Cardiac muscle cell (in vitro differentiated cells and primary cell): ENCODE measurements at regions not wholly inside any gene's neighbourhood (a gene's known extent, or its start where the extent isn't known, plus 50 kb on each side); places are given as distances from the start of the nearest gene placed in this dataset.
"Not testable (repeated sequence)": the region's sequence is repeated elsewhere in the genome, so short reads cannot be mapped to it uniquely, and the experiment has no call there.

Source experiments
- DNase-seq, 2 donors: peaks; one replicate each; pipeline versions ENCODE4 v3.0.0 to v3.0.0-alpha.2; 2010 to 2017; ENCODE audit warnings: low read depth in 1 of 2, low spot score in 1 of 2
- H3K27ac ChIP-seq: fragments of 200-600 bp; sonication (generic); 2 replicates; pipeline ENCODE4 v1.5.1; 2016
- H3K27me3 ChIP-seq: fragments of 200-600 bp; sonication (generic); 2 replicates; pipeline ENCODE4 v1.6.0; 2016; ENCODE audit warnings: control low read depth
- H3K36me3 ChIP-seq: fragments of 200-600 bp; sonication (generic); 2 replicates; pipeline ENCODE4 v1.5.1; 2016; ENCODE audit warnings: control low read depth
- H3K4me1 ChIP-seq: fragments of 200-600 bp; sonication (generic); 2 replicates; pipeline ENCODE4 v1.8.1; 2017; ENCODE audit warnings: low read depth, mild to moderate bottlenecking, mixed run types
- H3K4me3 ChIP-seq: fragments of 200-600 bp; sonication (generic); 2 replicates; pipeline ENCODE4 v1.5.1; 2016; ENCODE audit warnings: mild to moderate bottlenecking
- H3K9me3 ChIP-seq: fragments of 200-600 bp; sonication (generic); 2 replicates; pipeline ENCODE4 v1.5.1; 2017; ENCODE audit warnings: low read depth, mild to moderate bottlenecking, control low read depth
- CTCF ChIP-seq: IDR thresholded peaks from 2 replicates; pipeline ENCODE4 v1.5.1; 2012; ENCODE audit warnings: low read depth, mild to moderate bottlenecking, low read length

GRCh38 chr10:100645091-100645490 is 100.3 kb upstream of the PAX2 start:
- Histone ChIP-seq H3K36me3 (no peaks in the 10 kb centered on the region), H3K4me1 (no peaks in the 10 kb centered on the region), H3K27me3 (peaks cover 14% of the 10 kb centered on the region), H3K27ac (no peak overlapping the region), H3K9me3 (no peaks in the 10 kb centered on the region), H3K4me3 (no peak overlapping the region)
- no peak for DNase-seq
- TF ChIP-seq CTCF, result no peak

GRCh38 chr10:100645613-100646392 is 99.6 kb upstream of the PAX2 start:
- H3K27me3 ChIP-seq, result peaks cover 14% of the 10 kb centered on the region
- no peak overlapping the region for H3K27ac ChIP-seq
- DNase-seq, result no peak
- TF ChIP-seq CTCF, result no peak
- no peaks in the 10 kb centered on the region for H3K9me3 ChIP-seq
- no peak overlapping the region for H3K4me3 ChIP-seq
- no peaks in the 10 kb centered on the region for H3K36me3 ChIP-seq
- no peaks in the 10 kb centered on the region for H3K4me1 ChIP-seq

DNA sequence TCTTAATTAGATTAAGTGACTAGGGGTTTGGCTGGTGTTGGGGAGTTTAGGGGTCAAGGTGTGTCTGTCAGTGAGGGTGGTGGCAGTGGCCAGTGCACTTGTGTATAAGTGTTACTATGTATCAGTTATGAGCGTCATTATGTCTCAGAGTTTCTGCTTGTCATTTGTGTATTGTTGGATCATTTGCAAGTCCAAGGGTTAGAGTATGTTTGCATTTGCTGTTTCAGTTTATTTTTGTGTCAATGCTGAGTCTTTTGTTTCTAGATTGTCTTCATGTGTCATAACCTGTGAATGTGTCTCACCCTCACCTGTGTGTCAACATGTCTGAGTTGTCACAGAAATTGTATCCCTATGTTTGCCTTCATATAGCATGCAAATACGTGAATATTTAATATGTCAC is 97.5 kb upstream of the PAX2 start:
- no peak overlapping the region for H3K4me3 ChIP-seq
- TF ChIP-seq CTCF, result no peak

DNA sequence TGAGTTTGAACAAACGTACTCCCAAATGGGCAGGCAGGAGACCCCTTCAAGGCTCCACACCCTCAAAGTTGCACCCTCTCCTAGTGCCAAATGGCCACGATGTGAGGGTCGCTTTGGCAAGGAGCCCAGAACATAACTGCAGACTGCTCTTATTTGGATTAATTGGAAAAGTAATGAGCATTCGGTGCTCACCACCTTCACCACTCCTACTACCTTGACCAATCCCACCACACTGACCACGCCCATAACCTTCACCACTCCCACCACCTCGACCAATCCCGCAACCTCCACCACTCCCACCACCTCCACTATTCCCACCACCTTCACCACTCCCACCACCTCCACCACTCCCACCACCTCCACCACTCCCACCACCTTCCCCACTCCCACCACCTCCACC is 94.7 kb upstream of the PAX2 start:
- Histone ChIP-seq H3K36me3 (no peaks in the 10 kb centered on the region), H3K4me3 (no peak overlapping the region), H3K27me3 (peaks cover 48% of the 10 kb centered on the region), H3K27ac (no peak overlapping the region), H3K9me3 (no peaks in the 10 kb centered on the region), H3K4me1 (no peaks in the 10 kb centered on the region)
- DNase-seq, result no peak
- no peak for TF ChIP-seq CTCF

More for the DNA sequence above, 97.5 kb upstream of the PAX2 start:
- Histone ChIP-seq H3K27ac (no peak overlapping the region), H3K4me1 (no peaks in the 10 kb centered on the region), H3K9me3 (no peaks in the 10 kb centered on the region), H3K27me3 (peaks cover 24% of the 10 kb centered on the region), H3K36me3 (no peaks in the 10 kb centered on the region)
- no peak for DNase-seq

DNA sequence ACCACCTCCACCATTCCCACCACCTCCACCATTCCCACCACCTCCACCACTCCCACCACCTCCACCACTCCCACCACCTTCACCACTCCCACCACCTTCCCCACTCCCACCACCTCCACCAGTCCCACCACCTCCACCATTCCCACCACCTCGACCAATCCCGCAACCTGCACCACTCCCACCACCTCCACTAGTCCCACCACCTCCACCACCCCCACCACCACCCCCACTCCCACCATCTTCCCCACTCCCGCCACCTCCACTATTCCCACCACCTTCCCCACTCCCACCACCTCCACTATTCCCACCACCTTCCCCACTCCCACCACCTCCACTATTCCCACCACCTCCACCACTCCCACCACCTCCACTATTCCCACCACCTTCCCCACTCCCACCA is 94.3 kb upstream of the PAX2 start:
- peaks cover 48% of the 10 kb centered on the region for H3K27me3 ChIP-seq
- H3K4me1 ChIP-seq, H3K27ac ChIP-seq, H3K9me3 ChIP-seq, H3K36me3 ChIP-seq, H3K4me3 ChIP-seq, DNase-seq: not testable (repeated sequence)

GRCh38 chr10:100651916-100652315 is 93.5 kb upstream of the PAX2 start:
- Histone ChIP-seq H3K27ac (no peak overlapping the region), H3K27me3 (peaks cover 50% of the 10 kb centered on the region), H3K36me3 (no peaks in the 10 kb centered on the region), H3K4me3 (no peak overlapping the region), H3K9me3 (no peaks in the 10 kb centered on the region), H3K4me1 (no peaks in the 10 kb centered on the region)
- TF ChIP-seq CTCF, result no peak
- no peak for DNase-seq
